Endodermal cell (in vitro differentiated cells): ENCODE measurements at regions not wholly inside any gene's neighbourhood (a gene's known extent, or its start where the extent isn't known, plus 50 kb on each side); places are given as distances from the start of the nearest gene placed in this dataset.

Experiments
- DNase-seq: peaks from one replicate; pipeline ENCODE4 v3.0.0-alpha.2; 2017
- H3K27ac ChIP-seq: 2 replicates; pipeline ENCODE4 v1.5.1; 2013; ENCODE audit warnings: mild to moderate bottlenecking, low read depth, low read length, moderate library complexity
- H3K27me3 ChIP-seq: 2 replicates; pipeline ENCODE4 v1.6.1; 2013; ENCODE audit warnings: mild to moderate bottlenecking, low read length, moderate library complexity; ENCODE audit not compliant: insufficient read depth, control insufficient read depth, poor library complexity, severe bottlenecking
- H3K36me3 ChIP-seq: 2 replicates; pipeline ENCODE4 v1.7.0; 2013; ENCODE audit warnings: mild to moderate bottlenecking, low read length, moderate library complexity; ENCODE audit not compliant: control insufficient read depth, insufficient read depth
- H3K4me1 ChIP-seq: one replicate; pipeline ENCODE4 v1.7.0; 2013; ENCODE audit warnings: low read length; ENCODE audit not compliant: control insufficient read depth, insufficient read depth
- H3K4me3 ChIP-seq: 2 replicates; pipeline ENCODE4 v1.5.1; 2013; ENCODE audit warnings: mild to moderate bottlenecking, low read length, moderate library complexity
- H3K9ac ChIP-seq: 2 replicates; pipeline ENCODE4 v1.6.1; 2013; ENCODE audit warnings: mild to moderate bottlenecking, low read length, moderate library complexity; ENCODE audit not compliant: poor library complexity, severe bottlenecking; ENCODE audit errors: extremely low read depth
- H3K9me3 ChIP-seq: 2 replicates; pipeline ENCODE4 v1.6.1; 2013; ENCODE audit warnings: mild to moderate bottlenecking, low read length, moderate library complexity; ENCODE audit not compliant: control insufficient read depth
- H3K27ac Mint-ChIP-seq: 2 replicates; pipeline ENCODE4 v1.8.0; 2020; ENCODE audit warnings: mixed read lengths
- H3K27me3 Mint-ChIP-seq: 2 replicates; pipeline ENCODE4 v1.8.0; 2021; ENCODE audit warnings: mild to moderate bottlenecking, mixed read lengths; ENCODE audit not compliant: insufficient read depth
- H3K36me3 Mint-ChIP-seq: 2 replicates; pipeline ENCODE4 v1.8.0; 2020; ENCODE audit warnings: low read depth, mixed read lengths
- H3K4me1 Mint-ChIP-seq: 2 replicates; pipeline ENCODE4 v1.8.0; 2020; ENCODE audit warnings: mixed read lengths
- H3K4me3 Mint-ChIP-seq: 2 replicates; pipeline ENCODE4 v1.8.0; 2020; ENCODE audit warnings: mild to moderate bottlenecking, moderate library complexity, mixed read lengths
- H3K9me3 Mint-ChIP-seq: 2 replicates; pipeline ENCODE4 v1.8.0; 2020; ENCODE audit warnings: mild to moderate bottlenecking, mixed read lengths
- WGBS, 2 experiments: methylation state at CpG; one replicate each; pipeline versions ENCODE4 v1.1.5 to v1.1.7; 2013; ENCODE audit warnings: missing lambda C conversion rate in 2 of 2, mixed read lengths in 1 of 2; ENCODE audit not compliant: insufficient coverage in 1 of 2, insufficient read length in 1 of 2; 5-methylcytosine and 5-hydroxymethylcytosine counted together
- TF ChIP-seq, protein P1 (sequence below): fragments of 200-600 bp; sonication (generic); conservative IDR thresholded peaks from 2 replicates; pipeline ENCODE4 v1.5.0; 2021; ENCODE audit warnings: antibody characterized with exemption, mild to moderate bottlenecking

DNA sequence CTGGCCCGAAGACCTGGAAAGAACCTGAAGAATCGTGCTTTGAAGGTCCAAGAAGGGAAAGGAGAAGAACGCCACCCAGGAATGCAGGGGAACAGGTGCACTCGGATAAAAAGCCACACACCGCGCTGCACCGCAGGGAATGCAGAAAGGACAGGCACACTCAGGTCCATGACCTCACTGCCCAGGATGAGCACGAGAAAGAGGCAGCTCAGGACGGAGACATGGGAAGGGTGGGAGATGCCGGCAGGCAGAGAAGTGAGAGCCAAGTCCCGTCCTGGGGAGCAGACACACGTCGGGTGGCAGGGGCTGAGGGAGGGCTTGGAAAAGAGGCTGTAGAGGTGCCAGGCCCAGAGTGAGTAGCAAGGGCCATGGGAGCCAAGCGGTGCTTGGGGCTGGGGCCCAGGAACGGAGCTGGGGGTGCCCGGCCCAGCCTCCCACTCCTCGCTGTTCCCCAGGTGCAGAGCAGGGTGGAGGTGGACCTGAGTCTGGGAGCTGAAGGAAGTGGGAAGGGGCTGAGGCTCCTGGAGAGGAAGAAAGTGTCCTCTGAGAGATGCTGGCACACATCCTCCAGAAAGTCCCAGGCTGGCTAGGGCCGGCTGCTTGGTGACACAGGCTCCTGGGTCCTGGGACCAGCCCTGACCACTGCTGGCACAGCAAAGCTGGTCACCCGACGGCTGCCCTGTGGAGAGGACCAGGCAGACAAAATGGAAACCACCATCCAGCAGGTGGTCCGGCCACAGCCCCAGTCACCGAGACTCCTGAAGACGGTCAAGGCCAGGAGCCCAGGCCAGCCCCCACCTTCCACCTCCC lies 91.3 kb downstream of the PSMB1 start:
- no peaks in the 10 kb centered on the region for H3K36me3 Mint-ChIP-seq
- H3K4me3 Mint-ChIP-seq: no peak overlapping the region
- TF ChIP-seq, protein P1, sequence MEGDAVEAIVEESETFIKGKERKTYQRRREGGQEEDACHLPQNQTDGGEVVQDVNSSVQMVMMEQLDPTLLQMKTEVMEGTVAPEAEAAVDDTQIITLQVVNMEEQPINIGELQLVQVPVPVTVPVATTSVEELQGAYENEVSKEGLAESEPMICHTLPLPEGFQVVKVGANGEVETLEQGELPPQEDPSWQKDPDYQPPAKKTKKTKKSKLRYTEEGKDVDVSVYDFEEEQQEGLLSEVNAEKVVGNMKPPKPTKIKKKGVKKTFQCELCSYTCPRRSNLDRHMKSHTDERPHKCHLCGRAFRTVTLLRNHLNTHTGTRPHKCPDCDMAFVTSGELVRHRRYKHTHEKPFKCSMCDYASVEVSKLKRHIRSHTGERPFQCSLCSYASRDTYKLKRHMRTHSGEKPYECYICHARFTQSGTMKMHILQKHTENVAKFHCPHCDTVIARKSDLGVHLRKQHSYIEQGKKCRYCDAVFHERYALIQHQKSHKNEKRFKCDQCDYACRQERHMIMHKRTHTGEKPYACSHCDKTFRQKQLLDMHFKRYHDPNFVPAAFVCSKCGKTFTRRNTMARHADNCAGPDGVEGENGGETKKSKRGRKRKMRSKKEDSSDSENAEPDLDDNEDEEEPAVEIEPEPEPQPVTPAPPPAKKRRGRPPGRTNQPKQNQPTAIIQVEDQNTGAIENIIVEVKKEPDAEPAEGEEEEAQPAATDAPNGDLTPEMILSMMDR: no peak
- peaks cover 7% of the 10 kb centered on the region for H3K9me3 ChIP-seq
- 92 to 97% methylated on average over 12 to 23 of the region's 23 CpGs for WGBS, 2 experiments
- no peak overlapping the region for H3K27ac ChIP-seq
- peak; percentile 31 for DNase-seq
- H3K27me3 Mint-ChIP-seq: peaks cover 5% of the 10 kb centered on the region
- H3K36me3 ChIP-seq: no peaks in the 10 kb centered on the region
- H3K9me3 Mint-ChIP-seq: peaks cover 3% of the 10 kb centered on the region
- peaks cover 9% of the 10 kb centered on the region for H3K4me1 Mint-ChIP-seq
- H3K9ac ChIP-seq: no peak overlapping the region
- H3K27ac Mint-ChIP-seq: no peak overlapping the region
- no peak overlapping the region for H3K4me3 ChIP-seq
- no peaks in the 10 kb centered on the region for H3K4me1 ChIP-seq
- no peaks in the 10 kb centered on the region for H3K27me3 ChIP-seq

DNA sequence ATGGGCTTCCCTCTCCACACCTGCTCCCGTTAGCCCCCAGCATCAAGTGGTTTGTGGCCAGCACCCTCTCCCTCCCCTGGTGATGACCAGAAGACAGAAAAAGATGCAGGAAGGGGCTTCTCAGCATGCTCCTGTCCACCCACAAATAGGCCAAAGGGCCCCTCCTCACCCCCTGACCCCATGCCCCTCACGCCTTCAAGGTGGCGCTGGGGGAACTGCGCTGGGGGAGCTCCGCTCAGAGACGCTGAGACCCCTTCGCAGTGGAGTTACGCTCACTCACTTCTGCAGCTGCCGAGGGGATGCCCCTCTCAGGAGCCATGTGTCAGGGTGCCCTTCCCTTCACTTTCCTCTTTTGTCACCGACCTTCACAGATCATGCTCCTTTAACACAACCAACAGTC lies 92.0 kb downstream of the PSMB1 start:
- Mint-ChIP-seq H3K27me3 (peaks cover 5% of the 10 kb centered on the region), H3K27ac (no peak overlapping the region), H3K9me3 (peaks cover 3% of the 10 kb centered on the region), H3K4me3 (no peak overlapping the region), H3K4me1 (peaks cover 9% of the 10 kb centered on the region), H3K36me3 (no peaks in the 10 kb centered on the region)
- TF ChIP-seq, protein P1: no peak
- Histone ChIP-seq H3K4me1 (no peaks in the 10 kb centered on the region), H3K4me3 (no peak overlapping the region), H3K27me3 (no peaks in the 10 kb centered on the region), H3K27ac (no peak overlapping the region), H3K36me3 (no peaks in the 10 kb centered on the region), H3K9ac (no peak overlapping the region), H3K9me3 (peaks cover 7% of the 10 kb centered on the region)
- no peak for DNase-seq
- 93 to 95% methylated on average over 9 to 10 of the region's 10 CpGs for WGBS, 2 experiments

DNA sequence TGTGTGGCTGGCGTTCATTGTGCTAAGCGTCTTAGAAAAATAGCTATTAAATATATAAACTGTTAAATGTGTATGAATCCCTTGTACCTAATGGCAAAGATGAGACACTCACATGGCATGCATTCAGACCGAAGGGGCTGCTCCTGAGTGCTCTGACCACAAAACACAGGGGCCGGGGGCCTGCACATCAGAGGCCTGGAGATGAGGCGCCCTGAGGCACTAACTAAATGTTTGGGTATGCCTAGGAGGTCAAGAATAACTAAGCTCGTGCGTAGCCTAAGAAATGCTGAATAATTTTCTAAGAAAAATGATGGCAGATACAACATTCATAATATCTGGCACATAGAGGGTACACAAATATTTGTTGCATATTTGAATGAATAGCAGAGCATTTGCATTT lies 92.5 kb downstream of the PSMB1 start:
- no peak for DNase-seq
- WGBS, 2 experiments: 84 to 89% methylated on average over 2 to 6 of the region's 7 CpGs
- H3K27me3 Mint-ChIP-seq: peaks cover 5% of the 10 kb centered on the region

More for the DNA sequence above, 92.5 kb downstream of the PSMB1 start:
- Mint-ChIP-seq H3K4me3 (no peak overlapping the region), H3K4me1 (peaks cover 9% of the 10 kb centered on the region), H3K36me3 (no peaks in the 10 kb centered on the region), H3K9me3 (no peaks in the 10 kb centered on the region), H3K27ac (no peak overlapping the region)
- Histone ChIP-seq H3K27ac (no peak overlapping the region), H3K36me3 (no peaks in the 10 kb centered on the region), H3K4me1 (no peaks in the 10 kb centered on the region), H3K9ac (no peak overlapping the region), H3K27me3 (no peaks in the 10 kb centered on the region), H3K4me3 (no peak overlapping the region), H3K9me3 (peaks cover 2% of the 10 kb centered on the region)
- TF ChIP-seq, protein P1: no peak
